NCI-H1436 treated with DMSO at 0.1 percent for 48 hours (cell line): ENCODE measurements at regions not wholly inside any gene's neighbourhood (a gene's known extent, or its start where the extent isn't known, plus 50 kb on each side); places are given as distances from the start of the nearest gene placed in this dataset.
"Not testable (repeated sequence)": the region's sequence is repeated elsewhere in the genome, so short reads cannot be mapped to it uniquely, and the experiment has no call there.

Experiments used
- DNase-seq: peaks from one replicate; lab custom pipeline; 2025; lab: John Stamatoyannopoulos, UW

- no peak for DNase-seq
These were observed 454.6 kb upstream of the PROX1 start for GRCh38 chr1:213533125-213533524.

GRCh38 chr1:213535679-213536078 lies 452.1 kb upstream of the PROX1 start:
- DNase-seq = no peak

GRCh38 chr1:213538251-213538650 lies 449.5 kb upstream of the PROX1 start:
- DNase-seq = no peak

- no peak for DNase-seq
These were observed 448.3 kb upstream of the PROX1 start for GRCh38 chr1:213539464-213539863.

DNA sequence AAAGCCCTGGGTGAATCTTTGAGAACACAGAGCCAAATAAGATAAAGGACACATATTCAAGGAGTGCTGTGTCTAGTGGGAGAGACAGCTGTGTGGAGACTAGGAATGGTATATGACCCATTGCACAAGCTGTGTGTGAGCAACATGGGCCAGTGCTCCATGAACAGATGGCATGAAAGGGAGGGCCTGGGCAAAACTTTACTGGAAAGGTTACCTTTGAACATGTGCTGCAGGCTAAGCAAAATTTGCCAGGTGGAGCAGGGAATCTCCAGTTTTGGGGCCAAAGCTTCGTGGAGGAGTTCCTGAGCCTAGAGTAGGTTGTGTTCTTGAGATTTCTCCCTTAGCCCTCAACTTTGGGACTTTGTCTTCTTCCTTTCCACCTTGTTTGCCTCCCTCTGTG lies 446.1 kb upstream of the PROX1 start:
- no peak for DNase-seq

DNA sequence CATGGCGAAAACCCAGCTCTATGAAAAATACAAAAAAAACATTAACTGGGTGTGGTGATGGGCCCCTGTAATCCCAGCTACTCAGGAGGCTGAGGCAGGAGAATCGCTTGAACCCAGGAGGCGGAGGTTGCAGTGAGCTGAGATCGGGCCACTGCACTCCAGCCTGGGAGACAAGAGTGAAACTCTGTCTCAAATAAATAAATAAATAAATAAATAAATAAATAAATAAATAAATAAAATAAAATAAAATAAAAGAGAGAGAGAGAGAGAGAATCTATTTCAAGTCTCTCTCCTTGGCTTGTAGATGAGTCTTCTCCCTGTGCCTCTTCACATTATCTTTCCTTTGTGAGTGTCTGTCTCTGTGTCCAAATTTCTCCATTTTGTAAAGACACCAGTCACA lies 442.6 kb upstream of the PROX1 start:
- not testable (repeated sequence) for DNase-seq

DNA sequence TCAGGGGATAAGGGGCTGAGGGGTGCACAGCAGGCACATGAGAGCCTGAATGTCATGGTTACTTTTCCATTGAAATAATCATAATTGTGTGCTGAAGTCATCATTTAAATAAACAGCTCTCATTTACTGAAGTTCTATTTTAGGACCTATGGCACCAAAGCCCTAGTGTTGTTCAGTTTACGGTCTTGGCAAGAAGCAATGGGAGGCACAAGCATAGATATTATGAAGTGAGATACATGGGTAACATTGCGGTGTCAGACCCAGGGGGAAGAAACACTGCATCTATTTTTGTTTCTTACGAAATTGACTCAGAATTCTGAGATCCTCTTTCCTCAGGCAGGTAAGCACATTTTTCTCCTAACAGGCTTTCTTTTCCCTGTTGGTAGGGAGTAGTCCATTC lies 437.8 kb upstream of the PROX1 start:
- DNase-seq = no peak

- DNase-seq = no peak
These were observed 437.0 kb upstream of the PROX1 start for GRCh38 chr1:213550804-213551203.

- no peak for DNase-seq
These were observed 435.7 kb upstream of the PROX1 start for GRCh38 chr1:213552045-213552444.

DNA sequence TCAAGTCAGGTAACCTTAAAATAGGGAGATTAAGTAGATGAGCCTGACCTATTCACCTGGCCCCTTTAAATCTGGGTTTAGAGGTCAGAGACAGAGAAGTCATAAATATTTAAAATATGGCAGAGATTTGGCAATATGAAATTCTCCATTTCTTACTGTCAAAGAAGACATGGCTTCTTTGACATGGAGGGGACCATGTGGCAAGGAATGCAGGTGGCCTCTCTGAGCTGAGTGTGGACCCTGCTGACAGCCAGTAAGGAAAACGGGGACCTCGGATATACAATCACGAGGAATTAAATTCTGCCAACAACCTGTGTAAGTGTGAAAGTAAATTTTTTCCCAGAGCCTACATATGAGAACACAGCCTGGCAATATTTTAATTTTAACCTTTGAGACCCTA lies 427.5 kb upstream of the PROX1 start:
- no peak for DNase-seq

- no peak for DNase-seq
These were observed 425.9 kb upstream of the PROX1 start for GRCh38 chr1:213561870-213562269.

GRCh38 chr1:213564215-213564659 lies 423.5 kb upstream of the PROX1 start:
- no peak for DNase-seq

GRCh38 chr1:213568929-213569815 lies 418.6 kb upstream of the PROX1 start:
- peak; percentile 73 for DNase-seq

- DNase-seq = no peak
These were observed 418.0 kb upstream of the PROX1 start for GRCh38 chr1:213569816-213570150.

GRCh38 chr1:213570487-213570886 lies 417.3 kb upstream of the PROX1 start:
- DNase-seq = no peak

GRCh38 chr1:213571419-213571818 lies 416.4 kb upstream of the PROX1 start:
- DNase-seq = no peak

DNA sequence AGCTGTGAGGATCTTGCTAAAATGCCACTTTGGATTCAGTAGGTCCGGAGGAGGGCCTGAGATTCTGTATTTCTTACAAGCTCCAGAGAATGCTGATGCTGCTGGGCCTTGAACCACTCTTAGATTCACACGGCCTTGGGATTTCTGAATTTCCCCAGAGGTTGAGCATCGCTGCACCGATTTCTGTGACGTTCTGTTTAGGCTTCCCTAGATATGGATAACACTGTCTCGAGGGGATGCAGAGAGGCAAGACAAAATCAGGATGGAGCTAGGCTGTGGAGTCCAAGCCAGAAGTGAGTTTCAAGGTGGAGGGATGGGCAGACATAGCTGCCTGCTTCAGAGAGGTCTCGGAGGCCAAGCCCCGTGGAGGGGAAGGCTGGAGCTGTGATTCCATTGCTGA lies 415.9 kb upstream of the PROX1 start:
- DNase-seq = no peak

- no peak for DNase-seq
These were observed 414.7 kb upstream of the PROX1 start for GRCh38 chr1:213572912-213573647.

GRCh38 chr1:213573648-213574009 lies 414.1 kb upstream of the PROX1 start:
- no peak for DNase-seq

DNA sequence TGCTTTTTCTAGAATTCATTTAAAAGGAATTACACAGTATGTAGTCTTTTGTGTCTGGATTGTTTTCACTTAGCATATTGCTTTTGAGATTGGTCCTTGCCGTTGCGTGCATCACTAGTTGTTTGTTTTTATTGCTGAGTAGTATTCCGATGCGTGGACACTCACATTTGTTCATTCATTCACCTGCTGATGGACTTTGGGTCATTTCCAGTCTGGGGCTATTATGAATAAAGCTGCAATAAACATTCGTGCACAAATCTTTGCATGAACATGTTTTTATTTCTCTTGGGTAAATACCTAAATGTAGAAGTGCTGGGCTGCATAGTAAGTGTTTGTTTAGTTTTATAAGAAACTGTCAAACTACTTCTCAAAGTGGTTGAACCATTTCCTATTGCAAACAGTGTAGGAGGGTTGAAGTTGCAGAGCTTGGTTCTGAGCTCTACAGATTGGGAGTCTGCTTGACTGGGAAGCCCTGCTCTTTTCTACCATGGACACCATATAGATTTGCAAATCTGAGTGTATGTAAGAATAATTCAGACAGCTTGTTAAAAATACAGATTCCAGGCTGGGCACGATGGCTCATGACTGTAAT lies 404.7 kb upstream of the PROX1 start:
- DNase-seq = no peak

DNA sequence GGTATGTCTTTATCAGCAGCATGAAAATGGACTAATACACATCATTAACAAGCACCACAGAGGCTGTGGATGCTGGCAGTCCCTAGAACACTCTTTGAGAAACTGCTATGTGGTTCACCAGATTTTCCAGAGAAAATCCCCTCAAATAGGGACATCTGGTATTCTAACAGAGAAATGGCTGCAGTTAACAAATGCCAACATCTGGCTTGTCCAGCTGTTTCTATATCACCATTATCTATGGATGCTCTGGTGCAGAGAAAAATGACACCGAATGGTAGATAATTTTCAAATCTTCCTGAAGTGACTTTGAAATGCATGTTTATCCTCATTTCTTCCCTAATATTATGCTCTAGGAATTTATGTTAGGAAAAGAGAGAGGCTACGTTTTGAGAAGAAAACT lies 403.5 kb upstream of the PROX1 start:
- DNase-seq = no peak

- no peak for DNase-seq
These were observed 402.4 kb upstream of the PROX1 start for GRCh38 chr1:213585402-213585801.

- no peak for DNase-seq
These were observed 401.7 kb upstream of the PROX1 start for GRCh38 chr1:213585959-213586586.
